Epithelial cell of esophagus (primary cell): ENCODE measurements at regions not wholly inside any gene's neighbourhood (a gene's known extent, or its start where the extent isn't known, plus 50 kb on each side); places are given as distances from the start of the nearest gene placed in this dataset.

Source experiments
- DNase-seq: peaks from one replicate; pipeline ENCODE4 v3.0.0; 2010; ENCODE audit warnings: low read depth
- H3K4me3 ChIP-seq: 2 replicates; pipeline ENCODE4 v1.5.1; 2011; ENCODE audit warnings: mild to moderate bottlenecking, low read length, control low read depth
- TF ChIP-seq, protein P1 (sequence below): IDR thresholded peaks from 2 replicates; pipeline ENCODE4 v1.5.1; 2011; ENCODE audit warnings: low read depth, mild to moderate bottlenecking, low read length, control low read depth, inconsistent platforms; ENCODE audit not compliant: insufficient read depth; ENCODE audit errors: missing control alignments

GRCh38 chr15:23839893-23840474 lies 152.9 kb upstream of the NDN start:
- TF ChIP-seq, protein P1, sequence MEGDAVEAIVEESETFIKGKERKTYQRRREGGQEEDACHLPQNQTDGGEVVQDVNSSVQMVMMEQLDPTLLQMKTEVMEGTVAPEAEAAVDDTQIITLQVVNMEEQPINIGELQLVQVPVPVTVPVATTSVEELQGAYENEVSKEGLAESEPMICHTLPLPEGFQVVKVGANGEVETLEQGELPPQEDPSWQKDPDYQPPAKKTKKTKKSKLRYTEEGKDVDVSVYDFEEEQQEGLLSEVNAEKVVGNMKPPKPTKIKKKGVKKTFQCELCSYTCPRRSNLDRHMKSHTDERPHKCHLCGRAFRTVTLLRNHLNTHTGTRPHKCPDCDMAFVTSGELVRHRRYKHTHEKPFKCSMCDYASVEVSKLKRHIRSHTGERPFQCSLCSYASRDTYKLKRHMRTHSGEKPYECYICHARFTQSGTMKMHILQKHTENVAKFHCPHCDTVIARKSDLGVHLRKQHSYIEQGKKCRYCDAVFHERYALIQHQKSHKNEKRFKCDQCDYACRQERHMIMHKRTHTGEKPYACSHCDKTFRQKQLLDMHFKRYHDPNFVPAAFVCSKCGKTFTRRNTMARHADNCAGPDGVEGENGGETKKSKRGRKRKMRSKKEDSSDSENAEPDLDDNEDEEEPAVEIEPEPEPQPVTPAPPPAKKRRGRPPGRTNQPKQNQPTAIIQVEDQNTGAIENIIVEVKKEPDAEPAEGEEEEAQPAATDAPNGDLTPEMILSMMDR = no peak
- DNase-seq = no peak
- no peak overlapping the region for H3K4me3 ChIP-seq

DNA sequence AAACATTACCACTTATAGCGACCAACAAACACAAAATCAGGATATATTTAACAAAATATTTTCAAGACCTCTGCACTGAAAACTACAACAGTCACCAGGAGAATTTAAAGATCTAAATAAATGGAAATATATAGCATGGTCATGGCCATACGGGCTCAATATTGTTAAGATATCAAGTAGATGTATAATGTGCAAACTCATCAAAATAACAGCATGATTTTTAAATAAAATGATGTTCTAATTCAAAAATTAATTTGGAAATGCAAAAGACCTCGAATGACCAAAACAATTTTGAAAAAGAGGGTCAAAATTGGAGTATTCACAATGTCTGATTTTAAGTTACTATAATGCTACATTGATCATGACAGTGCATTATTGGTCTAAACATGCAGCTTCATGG lies 159.1 kb upstream of the NDN start:
- TF ChIP-seq, protein P1 = no peak
- no peak for DNase-seq
- no peak overlapping the region for H3K4me3 ChIP-seq

- DNase-seq = no peak
- TF ChIP-seq, protein P1 = no peak
- H3K4me3 ChIP-seq = no peak overlapping the region
Observed at GRCh38 chr15:23850666-23851065, 163.6 kb upstream of the NDN start.

- DNase-seq = no peak
- H3K4me3 ChIP-seq = no peak overlapping the region
- TF ChIP-seq, protein P1 = no peak
Observed at GRCh38 chr15:23851921-23852320, 164.8 kb upstream of the NDN start.

DNA sequence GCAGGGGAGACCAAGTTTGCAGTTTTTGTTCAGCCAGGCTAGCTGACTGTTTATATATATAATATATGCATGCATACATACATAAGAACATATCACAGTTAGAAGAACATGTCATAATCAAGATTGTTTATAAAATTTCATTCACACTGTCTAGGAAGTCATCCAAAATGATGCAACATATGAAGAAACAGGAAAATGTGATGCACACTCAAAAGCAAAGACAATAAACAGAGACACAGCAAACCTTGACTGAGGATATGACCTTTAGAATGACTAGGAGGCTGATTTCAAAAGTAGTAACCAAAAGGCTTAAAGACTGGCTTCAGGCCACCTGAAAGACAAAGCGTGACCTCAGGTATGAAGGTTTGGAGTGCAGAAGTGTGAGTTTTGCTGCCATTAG lies 166.2 kb upstream of the NDN start:
- no peak for DNase-seq
- TF ChIP-seq, protein P1 = no peak
- H3K4me3 ChIP-seq = no peak overlapping the region

GRCh38 chr15:23854203-23854911 lies 167.3 kb upstream of the NDN start:
- H3K4me3 ChIP-seq = no peak overlapping the region
- DNase-seq = no peak
- TF ChIP-seq, protein P1 = no peak
